ENCODE measurements at regions not wholly inside any gene's neighbourhood (a gene's known extent, or its start where the extent isn't known, plus 50 kb on each side); places are given as distances from the start of the nearest gene placed in this dataset.

GRCh38 chr1:195981448-195982139, 626.6 kb downstream of the KCNT2 start:
- no peak for TF ChIP-seq CTCF (IDR thresholded peaks at IDR 0.05)
- TF ChIP-seq POLR2A (IDR thresholded peaks at IDR 0.05), result no peak
